ENCODE measurements at regions not wholly inside any gene's neighbourhood (a gene's known extent, or its start where the extent isn't known, plus 50 kb on each side); places are given as distances from the start of the nearest gene placed in this dataset.

- 96 to 99% methylated on average over 4 of the region's 4 CpGs for WGBS, 2 donors
- ATAC-seq (ENCODE audit: insufficient read depth, low FRiP score): no peak
- Histone ChIP-seq H3K4me3 (no peak overlapping the region), H3K27ac (ENCODE audit: low read depth in 1 of 2, low read length in 1 of 2) (no peak overlapping the region), H3K4me1 (ENCODE audit: control insufficient read depth in 5 of 5, insufficient read depth in 5 of 5, low read length in 5 of 5) (peaks cover 2 to 25% (median 8%) of the 10 kb centered on the region in 5 donors), H3K27me3 (ENCODE audit: control insufficient read depth in 3 of 3, insufficient read depth in 3 of 3, low read length in 2 of 3) (no peaks in the 10 kb centered on the region), H3K36me3 (ENCODE audit: control insufficient read depth in 4 of 4, insufficient read depth in 4 of 4, low read length in 4 of 4) (no peaks in the 10 kb centered on the region), H3K9me3 (ENCODE audit: control insufficient read depth in 4 of 4, insufficient read depth in 3 of 4, low read length in 3 of 4) (no peaks in the 10 kb centered on the region), H3K9ac (ENCODE audit: insufficient read depth in 1 of 2, low read length in 2 of 2) (no peak overlapping the region)
- no peak for DNase-seq
- TF ChIP-seq CTCF (IDR thresholded peaks at IDR 0.05; ENCODE audit: control extremely low read depth, extremely low read depth): no peak
Measured at GRCh38 chr2:42108852-42109251, 60.3 kb upstream of the EML4 start.

GRCh38 chr2:42109959-42110640 is 59.1 kb upstream of the EML4 start:
- DNase-seq: no peak
- no peak for TF ChIP-seq CTCF (IDR thresholded peaks at IDR 0.05; ENCODE audit: control extremely low read depth, extremely low read depth)
- Histone ChIP-seq H3K9me3 (ENCODE audit: control insufficient read depth in 4 of 4, insufficient read depth in 3 of 4, low read length in 3 of 4) (no peaks in the 10 kb centered on the region), H3K9ac (ENCODE audit: insufficient read depth in 1 of 2, low read length in 2 of 2) (no peak overlapping the region), H3K4me3 (no peak overlapping the region), H3K27ac (ENCODE audit: low read depth in 1 of 2, low read length in 1 of 2) (no peak overlapping the region), H3K27me3 (ENCODE audit: control insufficient read depth in 3 of 3, insufficient read depth in 3 of 3, low read length in 2 of 3) (no peaks in the 10 kb centered on the region), H3K4me1 (ENCODE audit: control insufficient read depth in 5 of 5, insufficient read depth in 5 of 5, low read length in 5 of 5) (peaks cover 2 to 24% (median 7%) of the 10 kb centered on the region in 5 donors), H3K36me3 (ENCODE audit: control insufficient read depth in 4 of 4, insufficient read depth in 4 of 4, low read length in 4 of 4) (no peaks in the 10 kb centered on the region)
- 88 to 91% methylated on average over 7 of the region's 7 CpGs for WGBS, 2 donors
- ATAC-seq (ENCODE audit: insufficient read depth, low FRiP score): no peak

- Histone ChIP-seq H3K4me1 (ENCODE audit: control insufficient read depth in 5 of 5, insufficient read depth in 5 of 5, low read length in 5 of 5) (peaks cover 2 to 18% (median 7%) of the 10 kb centered on the region in 5 donors), H3K4me3 (no peak overlapping the region), H3K9ac (ENCODE audit: insufficient read depth in 1 of 2, low read length in 2 of 2) (no peak overlapping the region), H3K27me3 (ENCODE audit: control insufficient read depth in 3 of 3, insufficient read depth in 3 of 3, low read length in 2 of 3) (no peaks in the 10 kb centered on the region), H3K27ac (ENCODE audit: low read depth in 1 of 2, low read length in 1 of 2) (peak overlapping the region in 1 of 2 donors; percentile 15), H3K36me3 (ENCODE audit: control insufficient read depth in 4 of 4, insufficient read depth in 4 of 4, low read length in 4 of 4) (no peaks in the 10 kb centered on the region), H3K9me3 (ENCODE audit: control insufficient read depth in 4 of 4, insufficient read depth in 3 of 4, low read length in 3 of 4) (no peaks in the 10 kb centered on the region)
- ATAC-seq (ENCODE audit: insufficient read depth, low FRiP score): no peak
- 72 to 85% methylated on average over 12 of the region's 12 CpGs for WGBS, 2 donors
- DNase-seq: peak; percentile 58 to 85 (median 75)
- no peak for TF ChIP-seq CTCF (IDR thresholded peaks at IDR 0.05; ENCODE audit: control extremely low read depth, extremely low read depth)
Measured at GRCh38 chr2:42110641-42111322, 58.4 kb upstream of the EML4 start.
